ENCODE measurements at regions not wholly inside any gene's neighbourhood (a gene's known extent, or its start where the extent isn't known, plus 50 kb on each side); places are given as distances from the start of the nearest gene placed in this dataset.
A peak's percentile ranks its signal among the peaks of the same experiment; 100 is the strongest.

DNA sequence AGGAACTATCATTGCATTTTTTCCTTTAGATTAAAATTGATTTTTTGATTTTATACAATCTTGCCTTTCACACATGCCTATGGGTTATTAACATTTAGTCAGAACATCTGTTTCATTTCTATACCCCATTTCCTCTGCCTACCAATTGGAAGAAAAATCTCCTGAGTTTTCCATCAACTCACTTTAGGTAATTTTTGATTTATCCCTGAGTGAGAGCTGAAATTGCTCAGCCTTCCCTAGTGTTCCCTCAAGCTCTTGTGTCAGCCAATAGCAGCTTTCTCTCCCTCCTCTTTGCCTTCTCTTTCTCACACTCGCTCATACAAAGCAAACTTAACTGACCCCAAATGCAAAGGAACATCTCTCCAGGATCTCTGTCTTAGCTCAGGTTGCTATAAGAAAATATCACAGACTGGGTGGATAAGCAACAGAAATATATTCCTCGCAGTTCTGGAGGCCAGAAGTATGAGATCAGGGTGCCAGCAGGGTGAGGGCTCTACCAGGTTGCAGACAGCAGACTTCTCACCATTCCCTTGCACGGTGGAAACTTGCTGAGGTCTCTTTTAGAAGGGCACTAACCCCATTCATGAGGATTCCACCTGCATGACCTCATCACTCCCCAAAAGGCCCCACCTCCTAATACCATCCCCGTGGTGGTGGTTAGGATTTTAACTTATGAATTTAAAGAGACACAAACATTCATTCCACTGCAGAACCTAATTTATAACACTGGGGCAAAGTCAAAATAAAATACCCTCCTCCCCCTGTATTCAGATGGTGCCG, 224.2 kb upstream of the SFSWAP start:
- no peak for DNase-seq (ENCODE audit: low read depth)

DNA sequence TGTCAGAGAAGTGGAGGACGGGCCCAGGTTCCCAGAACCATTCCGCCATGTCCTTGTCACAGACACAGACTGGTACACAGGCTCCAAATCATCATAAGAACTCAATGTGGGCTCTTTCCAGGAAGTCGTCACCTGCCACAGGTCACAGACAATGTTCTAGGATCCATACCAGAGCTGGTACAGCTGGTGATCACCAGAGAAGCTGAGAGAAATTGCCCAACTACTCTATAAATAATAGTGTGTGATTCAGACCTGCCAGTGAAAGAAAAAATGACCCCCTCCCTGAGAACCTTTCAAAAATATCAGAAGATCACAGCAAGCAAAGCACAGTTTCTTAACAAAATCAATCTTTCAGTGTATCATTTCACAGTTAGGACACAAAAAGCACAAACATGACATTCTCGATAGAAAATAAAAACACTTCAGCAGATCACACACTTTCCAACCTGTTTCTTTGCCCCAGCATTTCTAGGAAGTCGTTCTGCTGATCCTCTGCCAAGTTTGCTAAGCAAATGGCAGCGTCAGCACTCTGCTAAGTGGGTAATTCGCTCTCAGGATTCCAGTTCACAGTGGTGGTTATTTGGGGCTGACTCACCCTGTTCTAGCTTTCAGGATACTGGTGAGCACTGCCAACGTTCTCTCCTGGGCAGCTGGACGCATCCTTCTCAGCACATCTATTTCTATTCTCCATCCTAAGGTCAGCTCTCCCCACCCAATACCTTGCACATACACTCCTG, 223.3 kb upstream of the SFSWAP start:
- DNase-seq (ENCODE audit: low read depth): no peak

DNA sequence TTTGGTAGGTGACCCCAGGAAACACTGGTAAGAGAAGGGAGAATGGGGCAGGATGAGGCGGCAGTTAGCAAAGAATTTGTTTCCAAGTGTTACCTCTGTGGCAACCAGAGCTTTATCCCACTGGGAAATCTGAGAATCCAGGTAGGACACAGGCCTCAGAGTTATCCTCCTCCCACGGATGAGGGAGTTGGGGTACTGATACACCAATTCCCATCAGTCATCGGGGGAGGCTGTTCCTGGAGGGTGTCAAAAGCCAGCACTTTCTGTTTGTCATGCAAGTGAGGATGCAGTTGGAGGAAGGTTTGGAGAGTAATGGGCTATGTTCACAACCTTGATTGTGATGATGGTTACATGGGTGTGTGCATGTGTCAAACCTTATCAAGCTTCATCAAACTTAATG, 221.2 kb upstream of the SFSWAP start:
- DNase-seq (ENCODE audit: low read depth): no peak

DNA sequence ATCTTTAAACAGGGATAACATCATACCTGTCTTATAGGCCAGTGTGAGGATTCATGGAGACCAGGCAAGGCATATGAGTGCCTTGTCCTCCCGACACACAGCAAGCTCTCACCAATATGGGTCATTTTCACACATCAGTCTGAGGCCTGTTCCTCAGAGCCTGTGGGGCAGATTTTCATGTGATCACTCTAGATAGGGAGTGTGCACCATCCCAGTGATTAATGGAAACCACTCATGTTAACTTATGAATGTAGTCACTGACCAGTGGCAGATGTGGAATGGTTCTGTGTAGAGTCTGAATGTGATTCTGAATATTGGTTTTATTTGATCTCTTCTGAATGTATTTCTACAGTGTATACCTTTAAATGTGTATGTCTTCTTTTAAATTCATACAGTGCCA, 219.7 kb upstream of the SFSWAP start:
- no peak for DNase-seq (ENCODE audit: low read depth)

DNA sequence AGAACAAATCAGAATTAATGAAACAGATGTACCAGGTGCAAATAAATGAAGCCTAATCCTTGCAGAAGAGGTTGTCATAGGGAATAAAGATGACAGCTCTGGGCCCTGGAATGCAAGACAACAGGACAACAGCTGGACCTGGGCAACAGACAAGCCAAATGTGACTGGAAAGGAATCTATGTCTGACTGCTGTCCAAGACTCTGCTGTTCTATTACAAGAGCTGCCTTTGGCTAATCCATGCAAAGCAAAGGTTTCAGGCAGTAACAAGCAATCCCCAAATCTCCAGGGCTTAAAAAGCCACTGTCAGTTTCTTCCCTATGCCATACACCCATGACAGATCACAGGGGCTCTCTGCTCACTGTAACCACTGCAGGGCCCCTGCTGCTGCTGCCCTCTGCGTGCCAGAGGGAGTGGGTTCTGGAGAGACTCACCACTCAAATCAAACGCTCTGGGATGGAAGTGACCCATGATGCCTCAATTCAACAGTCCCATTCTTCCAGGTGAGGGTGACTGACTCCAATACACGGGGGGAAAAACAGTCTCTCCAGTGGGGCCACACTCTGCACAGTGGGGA, 218.9 kb upstream of the SFSWAP start:
- DNase-seq (ENCODE audit: low read depth): no peak

DNA sequence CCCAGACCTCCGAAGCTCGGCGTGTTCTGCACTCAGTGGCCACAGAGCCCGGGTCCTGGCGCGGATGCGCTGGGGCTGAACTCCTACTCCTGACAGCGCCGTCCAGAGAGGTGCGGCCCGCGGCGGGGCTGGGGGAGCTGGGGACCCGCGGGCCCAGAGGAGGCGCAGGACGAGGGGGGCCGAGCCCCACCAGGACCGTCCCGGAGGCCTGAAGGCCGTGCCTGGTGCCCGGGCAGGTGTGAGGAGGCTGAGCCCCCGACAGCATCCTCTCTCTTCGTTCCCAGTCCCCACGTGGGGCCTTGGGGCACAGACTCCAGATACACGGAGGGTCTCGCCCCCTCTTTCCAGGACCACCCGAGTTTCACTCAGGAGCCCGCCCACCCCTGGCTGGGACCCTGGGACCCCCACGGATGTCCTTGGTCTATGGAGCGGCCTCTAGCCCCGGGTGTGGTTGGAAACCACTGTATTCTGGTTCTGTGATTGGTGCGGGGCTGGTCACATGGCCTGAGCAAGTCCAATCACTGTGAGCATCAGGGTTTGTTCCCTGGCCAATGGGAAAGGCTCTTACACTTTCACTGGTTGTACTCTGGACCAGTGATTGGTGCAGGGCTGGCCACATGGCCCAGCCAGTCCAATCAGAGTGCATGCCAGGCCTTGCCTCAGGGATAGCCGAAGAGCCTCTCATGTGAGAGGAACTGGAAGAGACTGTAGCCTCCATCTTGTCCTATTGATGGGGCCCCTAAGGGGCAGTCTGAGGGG, 217.6 kb upstream of the SFSWAP start:
- no peak for DNase-seq (ENCODE audit: low read depth)

DNA sequence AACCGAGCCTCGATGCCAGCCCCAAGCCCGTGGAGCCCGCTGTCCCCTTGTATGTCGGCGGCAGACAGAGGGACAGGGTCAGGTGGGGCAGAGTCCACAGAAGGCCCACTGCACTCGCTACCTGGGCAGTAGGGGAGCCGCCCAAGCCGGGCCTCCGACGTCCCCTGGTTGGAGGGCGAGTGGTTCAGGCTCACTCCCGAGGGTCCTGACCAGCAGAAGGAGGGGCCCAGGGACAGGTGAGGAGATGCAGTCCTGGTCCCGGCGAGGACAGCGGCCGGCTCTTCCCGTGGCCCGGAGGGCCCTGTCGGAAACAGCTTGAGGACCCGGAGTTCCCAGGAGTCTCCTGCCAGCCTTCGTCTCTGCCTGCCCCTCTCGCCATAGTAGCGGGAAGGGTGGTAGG, 216.7 kb upstream of the SFSWAP start:
- DNase-seq (ENCODE audit: low read depth): no peak

DNA sequence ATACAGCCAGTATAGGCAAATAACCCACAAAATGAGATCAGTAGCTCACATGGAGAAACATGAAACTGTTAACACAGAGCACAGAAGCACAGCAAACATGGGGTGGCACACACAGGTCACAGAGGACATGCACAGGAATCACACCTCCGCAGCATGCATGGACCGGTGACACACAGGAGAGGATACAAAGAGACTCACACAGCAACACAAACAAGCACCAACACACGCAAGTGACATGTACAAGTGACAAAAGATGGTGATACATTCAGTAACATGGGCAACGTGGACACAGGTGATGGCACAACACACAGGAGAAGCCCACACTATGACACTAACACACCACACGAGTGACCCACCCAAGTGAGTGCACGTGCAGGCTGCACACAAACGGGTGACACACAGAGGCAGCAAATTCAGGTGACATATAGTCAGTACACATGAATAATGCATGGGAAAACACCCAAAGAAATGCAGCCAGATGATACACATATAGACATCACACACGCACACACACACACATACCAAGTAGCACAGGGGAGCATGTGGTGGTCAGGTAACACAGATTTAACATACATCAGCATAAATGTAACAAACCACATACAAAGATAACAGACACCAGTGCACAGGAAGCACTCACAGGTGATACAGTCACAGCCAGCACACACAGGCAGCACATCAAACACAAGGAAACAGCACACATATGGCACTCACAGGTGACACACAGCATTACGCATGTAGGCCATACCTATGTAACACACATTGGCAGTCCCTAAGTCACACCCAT, 216.0 kb upstream of the SFSWAP start:
- DNase-seq (ENCODE audit: low read depth): no peak

DNA sequence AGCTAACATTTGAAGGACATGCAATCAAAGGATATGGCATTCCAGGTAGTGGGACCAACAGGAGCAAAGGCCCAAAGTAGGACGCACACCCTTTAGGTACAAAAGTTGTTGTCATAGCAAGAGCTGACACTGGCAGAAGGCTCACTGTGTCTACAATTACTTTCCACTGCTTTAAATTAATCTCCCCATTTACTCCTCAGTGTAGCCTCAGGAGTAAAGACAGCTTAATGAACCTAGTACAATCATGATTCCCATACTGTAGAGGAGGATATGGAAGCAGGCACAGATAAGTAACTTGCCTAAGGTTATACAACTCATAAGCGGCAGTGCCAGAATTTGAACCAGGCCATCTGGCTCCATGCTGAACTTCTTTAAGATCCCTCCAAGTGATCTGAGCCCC, 212.9 kb upstream of the SFSWAP start:
- no peak for DNase-seq (ENCODE audit: low read depth)

DNA sequence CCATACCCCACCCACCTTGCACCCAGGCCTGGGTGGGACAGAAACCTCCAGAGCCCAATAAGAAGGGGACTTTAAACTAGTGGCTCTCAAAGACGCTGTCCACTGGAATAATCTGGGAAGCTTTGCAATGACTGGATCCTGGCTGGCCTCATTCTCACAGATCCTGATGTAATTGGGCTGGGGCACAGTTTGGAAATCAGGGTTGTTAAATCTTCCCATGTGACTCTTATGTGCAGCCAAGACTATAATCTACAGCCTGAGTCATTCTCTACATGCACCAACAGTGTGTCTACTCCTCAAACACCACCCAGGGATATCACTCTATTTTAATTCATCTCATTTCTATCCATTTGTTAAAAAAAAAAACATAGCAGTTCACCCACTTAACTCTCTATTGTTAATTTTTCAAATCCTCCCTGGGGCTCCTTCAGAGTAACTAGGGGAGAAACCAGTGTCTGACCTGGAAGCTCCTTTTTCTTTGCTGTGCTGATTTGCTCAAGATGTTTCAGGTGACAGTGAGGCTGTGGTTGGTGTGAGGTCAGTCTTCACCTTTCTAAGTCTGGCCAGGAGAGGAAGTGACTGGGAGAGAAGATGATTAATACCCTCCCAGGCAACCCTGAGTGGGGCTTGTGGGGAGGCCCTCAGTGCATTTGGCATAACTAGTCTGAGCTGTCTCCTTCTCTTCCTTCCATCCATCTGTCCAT, 211.6 kb upstream of the SFSWAP start:
- no peak for DNase-seq (ENCODE audit: low read depth)

DNA sequence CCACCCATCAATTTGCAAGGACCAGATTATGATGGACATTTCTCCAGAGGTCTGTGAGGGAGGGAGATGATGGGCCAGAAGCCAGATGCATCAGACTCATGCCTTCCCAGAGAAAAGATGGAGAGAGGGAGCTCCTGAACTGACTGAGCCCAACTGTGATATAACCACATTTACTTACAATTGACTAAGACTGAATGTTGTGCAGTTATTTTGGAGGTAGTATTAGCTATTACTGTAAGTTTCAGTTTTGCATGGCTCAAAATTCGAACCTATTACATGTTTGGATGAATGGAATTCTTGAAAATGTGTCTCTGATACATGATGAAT, 211.1 kb upstream of the SFSWAP start:
- no peak for DNase-seq (ENCODE audit: low read depth)

DNA sequence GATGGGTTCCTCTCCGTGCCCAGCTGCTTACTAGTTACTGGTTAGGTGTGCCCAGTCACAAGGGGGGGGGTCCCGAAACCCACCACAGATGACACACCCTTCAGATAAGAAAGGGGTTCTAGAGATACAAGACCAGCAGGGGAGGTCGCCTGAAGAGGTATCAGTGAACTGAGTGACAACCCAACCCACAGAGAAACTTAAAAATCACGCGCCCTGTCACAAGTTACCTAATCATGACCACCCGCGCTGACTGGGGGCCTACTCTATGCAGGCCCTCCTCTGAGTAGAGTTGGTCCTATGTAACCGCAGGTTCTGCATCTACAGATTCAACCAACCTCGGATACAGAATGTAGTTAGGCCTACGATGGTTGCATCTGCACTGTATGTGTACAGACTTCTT, 210.3 kb upstream of the SFSWAP start:
- no peak for DNase-seq (ENCODE audit: low read depth)

DNA sequence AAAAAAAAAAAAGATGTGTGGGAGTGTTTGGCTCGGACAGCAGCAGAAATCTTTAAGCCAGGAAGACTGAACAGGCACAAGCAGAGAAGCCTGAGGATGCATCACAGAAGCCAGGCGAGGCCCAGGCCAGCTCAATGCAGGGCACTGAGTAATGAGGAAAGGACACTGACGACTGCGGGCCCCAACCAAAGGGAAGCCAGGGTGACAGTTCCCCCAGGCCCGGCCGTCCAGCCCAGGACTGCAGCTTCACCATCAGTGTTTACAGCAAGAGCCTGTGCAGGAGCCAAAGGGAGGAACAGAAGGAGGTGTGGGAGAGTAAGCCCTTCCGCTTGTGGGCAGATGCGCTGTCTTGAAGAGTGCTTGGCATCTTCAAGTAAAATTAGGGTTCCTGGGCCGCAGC, 205.3 kb upstream of the SFSWAP start:
- DNase-seq (ENCODE audit: low read depth): no peak

DNA sequence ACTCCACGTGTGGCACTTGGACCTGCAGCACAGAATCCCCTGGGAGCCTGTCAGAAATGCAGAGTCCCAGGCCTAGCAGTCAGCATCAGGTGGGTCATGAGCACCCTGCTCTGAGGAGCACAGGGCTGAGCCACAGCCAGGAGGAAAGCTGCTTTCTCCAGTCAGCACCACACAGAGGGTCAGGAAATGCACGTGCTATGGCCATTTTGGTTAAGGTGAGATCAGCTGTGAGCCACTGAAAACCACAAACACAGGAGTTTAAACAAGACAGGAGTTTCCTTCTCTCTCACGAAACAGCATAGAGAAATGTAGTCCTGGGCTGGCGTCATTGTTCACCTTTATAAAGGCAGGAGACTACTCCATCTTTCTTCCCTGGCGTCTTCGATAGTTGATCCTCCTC, 204.5 kb upstream of the SFSWAP start:
- DNase-seq (ENCODE audit: low read depth): no peak

DNA sequence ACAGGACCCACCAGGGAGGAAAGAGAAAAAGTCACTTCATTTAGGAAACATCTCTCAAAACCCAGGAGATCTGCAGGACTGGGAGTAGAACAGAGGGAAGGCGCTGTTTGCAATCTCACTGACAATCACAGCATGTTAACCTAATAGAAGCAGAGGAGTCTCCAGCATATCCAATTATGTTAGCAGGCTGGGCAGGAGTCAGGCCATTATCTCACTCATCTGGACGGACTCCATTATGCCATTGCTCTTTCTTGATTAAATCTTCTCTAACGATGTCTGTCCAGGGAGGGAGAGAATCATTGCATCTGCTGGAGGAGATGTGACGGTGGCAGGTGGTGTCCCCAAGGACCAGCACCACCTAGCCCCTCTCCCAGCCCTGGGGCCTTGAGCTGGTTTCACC, 203.8 kb upstream of the SFSWAP start:
- no peak for DNase-seq (ENCODE audit: low read depth)

DNA sequence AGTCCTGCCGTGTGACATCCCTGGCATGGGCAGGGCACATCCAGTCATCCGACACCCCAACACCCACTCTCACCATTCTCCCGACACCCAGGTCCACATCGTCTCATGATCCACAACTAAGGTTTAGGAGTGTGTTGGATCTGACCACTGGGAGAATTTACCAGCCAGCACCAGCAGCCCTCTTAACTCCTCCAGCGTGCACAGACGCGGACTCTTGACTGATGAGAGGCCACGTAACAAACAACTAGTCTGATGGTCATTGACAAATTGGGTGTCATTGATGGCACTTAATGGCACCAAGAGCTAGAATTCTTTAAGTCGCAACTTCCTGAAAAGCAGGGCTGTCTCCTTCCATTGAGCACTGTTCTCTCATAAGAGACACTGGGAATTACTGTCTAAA, 203.0 kb upstream of the SFSWAP start:
- DNase-seq (ENCODE audit: low read depth): no peak

DNA sequence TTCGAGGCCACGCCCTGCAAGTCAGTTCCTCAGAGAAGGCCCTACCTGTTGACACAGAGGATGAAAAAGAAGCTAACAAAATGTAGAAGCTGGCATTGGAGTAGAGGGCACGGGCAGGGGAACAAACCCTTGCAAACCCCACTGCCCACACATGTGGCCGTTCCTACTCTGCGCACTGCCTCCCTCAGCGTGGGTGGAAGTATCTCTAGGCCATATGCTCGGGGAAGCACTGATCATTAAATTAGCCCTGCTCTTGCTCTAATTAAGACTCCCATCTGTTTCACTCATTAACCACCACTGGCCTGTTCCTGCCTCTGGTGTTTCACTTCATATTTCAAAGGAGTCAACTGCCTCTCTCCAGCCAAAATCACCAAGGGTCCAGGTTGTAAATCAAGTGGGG, 201.2 kb upstream of the SFSWAP start:
- no peak for DNase-seq (ENCODE audit: low read depth)

DNA sequence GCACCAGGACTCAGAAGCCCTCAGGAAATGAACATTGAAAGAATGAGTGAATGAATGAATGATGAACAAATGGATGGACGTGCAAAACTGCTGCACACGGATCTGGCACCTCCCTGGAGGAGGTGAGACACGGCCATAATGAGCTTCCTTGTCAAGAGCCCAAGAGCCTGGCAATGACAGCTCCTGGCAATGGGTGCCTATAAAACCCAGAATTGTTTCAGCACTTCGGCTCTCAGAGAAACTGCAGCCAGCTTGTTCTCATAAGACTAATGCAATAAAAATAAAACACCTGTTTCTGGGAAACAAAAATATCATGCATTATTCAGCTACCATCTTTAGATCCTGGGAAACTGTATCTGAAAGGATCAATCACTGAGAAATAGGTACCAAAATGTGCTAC, 200.5 kb upstream of the SFSWAP start:
- DNase-seq (ENCODE audit: low read depth): no peak

DNA sequence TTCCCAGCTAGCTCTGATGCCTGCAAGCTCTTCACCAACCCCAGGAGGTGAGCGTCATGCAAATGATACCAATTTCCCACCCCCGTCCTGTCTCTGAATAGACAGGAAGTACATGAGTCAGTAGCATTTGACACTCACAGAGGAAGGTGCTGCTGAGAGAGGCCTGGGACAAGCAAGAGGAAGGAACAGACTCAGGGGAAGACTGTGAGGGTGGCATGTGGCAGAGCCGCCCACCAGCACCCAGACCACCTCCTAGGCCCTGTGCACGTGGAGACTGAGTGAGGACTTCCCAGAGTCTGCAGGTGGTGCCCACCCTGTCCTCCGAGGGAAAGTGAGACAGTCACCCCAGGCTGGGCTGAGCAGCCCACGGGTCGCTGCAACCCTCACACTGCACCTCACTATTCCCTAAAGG, 199.5 kb upstream of the SFSWAP start:
- DNase-seq (ENCODE audit: low read depth): peak; percentile 6

DNA sequence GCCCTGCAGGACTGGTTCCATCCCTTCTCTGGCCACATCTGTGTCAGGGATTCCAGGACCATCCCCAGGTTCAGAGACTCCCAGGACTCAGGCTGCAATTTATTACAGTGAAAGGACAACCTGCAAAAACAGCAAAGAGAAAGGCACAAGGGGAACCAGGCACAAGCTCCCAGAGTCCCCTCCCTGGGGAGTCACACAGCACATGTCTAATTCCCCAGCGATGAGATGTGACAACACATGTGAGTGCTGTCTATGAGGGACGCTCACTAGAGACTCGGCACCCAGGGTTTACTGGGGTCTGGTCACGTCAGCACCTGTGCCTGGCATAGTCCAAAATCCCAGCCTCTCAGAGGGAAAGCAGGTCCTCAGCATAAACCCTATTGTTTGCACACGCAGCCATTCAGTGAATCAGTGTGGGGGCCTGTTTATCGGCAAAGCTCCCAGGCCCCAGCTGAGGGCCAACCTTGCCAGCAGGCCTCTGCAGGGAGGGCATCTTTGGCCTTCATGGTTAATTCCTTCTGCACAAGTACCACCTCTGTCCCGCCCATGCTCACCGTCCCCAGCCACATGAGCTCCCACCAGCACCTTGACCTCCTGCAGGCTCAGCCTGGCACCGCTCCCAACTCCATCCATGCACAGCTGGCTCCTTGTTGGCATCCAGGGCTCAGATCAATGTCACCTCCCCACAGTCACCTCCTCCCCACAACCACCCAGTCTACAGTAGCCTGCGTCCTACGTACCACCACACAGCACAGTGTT, 198.9 kb upstream of the SFSWAP start:
- no peak for DNase-seq (ENCODE audit: low read depth)

DNA sequence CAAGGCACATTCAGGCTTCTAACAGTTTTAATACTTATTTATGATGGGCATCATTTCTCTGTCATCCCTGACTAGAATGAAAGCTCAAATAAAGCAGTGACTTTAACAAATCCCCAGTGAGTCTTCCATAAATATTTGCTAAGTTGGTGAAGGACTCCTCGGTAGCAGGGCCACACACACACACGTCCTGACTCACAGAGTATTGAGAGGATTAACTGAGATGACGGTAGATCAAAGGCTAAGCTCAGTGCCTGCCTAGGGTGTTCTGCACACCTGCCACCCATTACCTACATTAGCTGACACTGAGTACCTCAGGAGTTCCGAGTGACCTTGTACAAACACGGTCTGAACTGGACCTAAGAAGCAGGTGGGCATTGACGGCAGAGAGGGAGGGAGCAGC, 197.3 kb upstream of the SFSWAP start:
- DNase-seq (ENCODE audit: low read depth): no peak
